CD4-positive, CD25-positive, alpha-beta regulatory T cell (primary cell): ENCODE measurements at regions not wholly inside any gene's neighbourhood (a gene's known extent, or its start where the extent isn't known, plus 50 kb on each side); places are given as distances from the start of the nearest gene placed in this dataset.
"Not testable (repeated sequence)": the region's sequence is repeated elsewhere in the genome, so short reads cannot be mapped to it uniquely, and the experiment has no call there.

Source experiments
- ATAC-seq, 2 donors: fragments of 150-1000 bp; cut with Tn5 transposase; one replicate each; pipeline ENCODE4 v1.10.0; 2021; ENCODE audit warnings: low read depth in 2 of 2, moderate number of reproducible peaks in 2 of 2, moderate library complexity in 1 of 2
- DNase-seq, 3 donors: peaks; one replicate each; pipeline versions ENCODE4 v3.0.0 to v3.0.0-alpha.2; 2012 to 2022; ENCODE audit warnings: mixed read lengths in 1 of 3
- H3K27ac ChIP-seq: one replicate; pipeline ENCODE4 v1.7.0; 2013; ENCODE audit warnings: mild to moderate bottlenecking, low read length; ENCODE audit not compliant: insufficient read depth, poor library complexity, severe bottlenecking
- H3K27me3 ChIP-seq: one replicate; pipeline ENCODE4 v1.7.0; 2013; ENCODE audit warnings: low read length; ENCODE audit not compliant: control insufficient read depth, insufficient read depth
- H3K36me3 ChIP-seq: one replicate; pipeline ENCODE4 v1.7.0; 2013; ENCODE audit warnings: mild to moderate bottlenecking, low read length, moderate library complexity; ENCODE audit not compliant: control insufficient read depth, insufficient read depth
- H3K4me1 ChIP-seq: 2 replicates; pipeline ENCODE4 v1.7.0; 2013; ENCODE audit warnings: mild to moderate bottlenecking, low read length; ENCODE audit not compliant: insufficient read depth, control insufficient read depth, poor library complexity, severe bottlenecking
- H3K4me3 ChIP-seq: one replicate; pipeline ENCODE4 v1.7.0; 2013; ENCODE audit warnings: low read depth, mild to moderate bottlenecking, low read length, moderate library complexity
- H3K9me3 ChIP-seq, 2 experiments: 1 replicate in 1 of 2; 2 replicates in 1 of 2; pipeline ENCODE4 v1.7.0; 2013; ENCODE audit warnings: low read length in 2 of 2, mild to moderate bottlenecking in 1 of 2, moderate library complexity in 1 of 2; ENCODE audit not compliant: control insufficient read depth in 2 of 2
- H3K27ac Mint-ChIP-seq, 3 donors: one replicate each; pipeline ENCODE4 v1.8.0; 2020 to 2022; ENCODE audit warnings: mild to moderate bottlenecking in 3 of 3, mixed read lengths in 3 of 3, moderate library complexity in 2 of 3
- H3K27me3 Mint-ChIP-seq: one replicate; pipeline ENCODE4 v1.8.0; 2022; ENCODE audit warnings: mild to moderate bottlenecking, mixed read lengths
- H3K36me3 Mint-ChIP-seq: one replicate; pipeline ENCODE4 v1.8.0; 2020; ENCODE audit warnings: mixed read lengths
- H3K4me1 Mint-ChIP-seq, 4 donors: one replicate each; pipeline ENCODE4 v1.8.0; 2020 to 2022; ENCODE audit warnings: mixed read lengths in 4 of 4, mild to moderate bottlenecking in 1 of 4
- H3K4me3 Mint-ChIP-seq, 4 donors: one replicate each; pipeline ENCODE4 v1.8.0; 2020 to 2022; ENCODE audit warnings: mild to moderate bottlenecking in 4 of 4, mixed read lengths in 4 of 4, moderate library complexity in 3 of 4
- H3K9me3 Mint-ChIP-seq, 7 donors: one replicate each; pipeline ENCODE4 v1.8.0; 2020 to 2022; ENCODE audit warnings: mixed read lengths in 7 of 7, mild to moderate bottlenecking in 3 of 7, moderate library complexity in 2 of 7

GRCh38 chr4:127343123-127343522 lies 289.6 kb upstream of the INTU start:
- not testable (repeated sequence) for H3K9me3 ChIP-seq, ATAC-seq, H3K36me3 ChIP-seq, H3K27me3 ChIP-seq, DNase-seq, H3K4me3 Mint-ChIP-seq, H3K27ac Mint-ChIP-seq, H3K27me3 Mint-ChIP-seq, H3K4me1 ChIP-seq, H3K4me3 ChIP-seq, H3K36me3 Mint-ChIP-seq, H3K9me3 Mint-ChIP-seq, H3K27ac ChIP-seq, H3K4me1 Mint-ChIP-seq

- DNase-seq, result no peak
- Mint-ChIP-seq H3K4me1 (no peaks in the 10 kb centered on the region), H3K4me3 (no peak overlapping the region), H3K9me3 (peaks cover 2 to 8% (median 4%) of the 10 kb centered on the region in 7 donors), H3K27me3 (no peaks in the 10 kb centered on the region), H3K27ac (no peak overlapping the region), H3K36me3 (no peaks in the 10 kb centered on the region)
- H3K27me3 ChIP-seq, result no peaks in the 10 kb centered on the region
- H3K36me3 ChIP-seq, result no peaks in the 10 kb centered on the region
- no peaks in the 10 kb centered on the region for H3K9me3 ChIP-seq
- no peak overlapping the region for H3K27ac ChIP-seq
- no peaks in the 10 kb centered on the region for H3K4me1 ChIP-seq
- no peak overlapping the region for H3K4me3 ChIP-seq
- no peak for ATAC-seq
Measured at GRCh38 chr4:127344071-127344470, 288.7 kb upstream of the INTU start.

- Mint-ChIP-seq H3K27ac (no peak overlapping the region), H3K36me3 (no peaks in the 10 kb centered on the region), H3K4me1 (no peaks in the 10 kb centered on the region), H3K27me3 (no peaks in the 10 kb centered on the region), H3K4me3 (no peak overlapping the region), H3K9me3 (peaks cover 1 to 11% (median 5%) of the 10 kb centered on the region in 7 donors)
- DNase-seq (no peak), ATAC-seq (no peak)
- Histone ChIP-seq H3K4me1 (no peaks in the 10 kb centered on the region), H3K27ac (no peak overlapping the region), H3K4me3 (no peak overlapping the region), H3K36me3 (no peaks in the 10 kb centered on the region), H3K27me3 (no peaks in the 10 kb centered on the region), H3K9me3 (no peaks in the 10 kb centered on the region)
Measured at GRCh38 chr4:127347936-127348335, 284.8 kb upstream of the INTU start.

GRCh38 chr4:127352220-127353113 lies 280.3 kb upstream of the INTU start:
- H3K4me1 Mint-ChIP-seq, result no peaks in the 10 kb centered on the region
- H3K36me3 ChIP-seq, result no peaks in the 10 kb centered on the region

GRCh38 chr4:127355743-127356142 lies 277.0 kb upstream of the INTU start:
- no peak overlapping the region for H3K4me3 Mint-ChIP-seq
- no peaks in the 10 kb centered on the region for H3K9me3 ChIP-seq
- H3K36me3 ChIP-seq, result no peaks in the 10 kb centered on the region
- H3K27me3 Mint-ChIP-seq, result no peaks in the 10 kb centered on the region
- no peak overlapping the region for H3K4me3 ChIP-seq
- DNase-seq (no peak), ATAC-seq (no peak)
- H3K27ac Mint-ChIP-seq, result no peak overlapping the region
- H3K27ac ChIP-seq, result no peak overlapping the region
- no peaks in the 10 kb centered on the region for H3K36me3 Mint-ChIP-seq
- no peaks in the 10 kb centered on the region for H3K27me3 ChIP-seq
- no peaks in the 10 kb centered on the region for H3K4me1 ChIP-seq
- H3K9me3 Mint-ChIP-seq, result peaks cover 0 to 10% (median 4%) of the 10 kb centered on the region in 7 donors
- H3K4me1 Mint-ChIP-seq, result no peaks in the 10 kb centered on the region

More at GRCh38 chr4:127352220-127353113, 280.3 kb upstream of the INTU start:
- H3K4me1 ChIP-seq, result no peaks in the 10 kb centered on the region
- Mint-ChIP-seq H3K4me3 (no peak overlapping the region), H3K27me3 (no peaks in the 10 kb centered on the region), H3K27ac (no peak overlapping the region), H3K9me3 (peaks cover 2 to 13% (median 5%) of the 10 kb centered on the region in 7 donors), H3K36me3 (no peaks in the 10 kb centered on the region)
- no peak for DNase-seq
- no peak overlapping the region for H3K27ac ChIP-seq
- H3K9me3 ChIP-seq, result no peaks in the 10 kb centered on the region
- ATAC-seq, result no peak
- H3K27me3 ChIP-seq, result no peaks in the 10 kb centered on the region
- no peak overlapping the region for H3K4me3 ChIP-seq

- DNase-seq (no peak), ATAC-seq (no peak)
- no peaks in the 10 kb centered on the region for H3K36me3 ChIP-seq
- Mint-ChIP-seq H3K27me3 (no peaks in the 10 kb centered on the region), H3K4me1 (no peaks in the 10 kb centered on the region), H3K27ac (no peak overlapping the region), H3K36me3 (no peaks in the 10 kb centered on the region), H3K9me3 (peaks cover 0 to 12% (median 3%) of the 10 kb centered on the region in 7 donors), H3K4me3 (no peak overlapping the region)
- H3K27me3 ChIP-seq, result no peaks in the 10 kb centered on the region
- H3K27ac ChIP-seq, result no peak overlapping the region
- H3K4me3 ChIP-seq, result no peak overlapping the region
- H3K9me3 ChIP-seq, result no peaks in the 10 kb centered on the region
- no peaks in the 10 kb centered on the region for H3K4me1 ChIP-seq
Measured at GRCh38 chr4:127357765-127358164, 275.0 kb upstream of the INTU start.

GRCh38 chr4:127362686-127363085 lies 270.1 kb upstream of the INTU start:
- no peaks in the 10 kb centered on the region for H3K36me3 ChIP-seq
- H3K4me1 ChIP-seq, result no peaks in the 10 kb centered on the region
- no peaks in the 10 kb centered on the region for H3K36me3 Mint-ChIP-seq
- H3K4me1 Mint-ChIP-seq, result no peaks in the 10 kb centered on the region
- H3K27ac ChIP-seq, result no peak overlapping the region
- no peak overlapping the region for H3K4me3 Mint-ChIP-seq
- H3K27ac Mint-ChIP-seq, result no peak overlapping the region
- DNase-seq, result no peak
- no peaks in the 10 kb centered on the region for H3K27me3 ChIP-seq
- no peaks in the 10 kb centered on the region for H3K9me3 ChIP-seq
- no peak for ATAC-seq
- no peak overlapping the region for H3K4me3 ChIP-seq
- H3K9me3 Mint-ChIP-seq, result peaks cover 0 to 6% (median 3%) of the 10 kb centered on the region in 7 donors
- H3K27me3 Mint-ChIP-seq, result no peaks in the 10 kb centered on the region

- H3K27ac Mint-ChIP-seq, result no peak overlapping the region
- no peak overlapping the region for H3K27ac ChIP-seq
- no peak overlapping the region for H3K4me3 Mint-ChIP-seq
Measured at GRCh38 chr4:127364397-127364796, 268.4 kb upstream of the INTU start.

More at GRCh38 chr4:127364397-127364796, 268.4 kb upstream of the INTU start:
- H3K4me1 Mint-ChIP-seq, result no peaks in the 10 kb centered on the region
- no peak for ATAC-seq
- Histone ChIP-seq H3K36me3 (no peaks in the 10 kb centered on the region), H3K27me3 (no peaks in the 10 kb centered on the region), H3K4me3 (no peak overlapping the region), H3K9me3 (no peaks in the 10 kb centered on the region), H3K4me1 (no peaks in the 10 kb centered on the region)
- no peaks in the 10 kb centered on the region for H3K27me3 Mint-ChIP-seq
- H3K36me3 Mint-ChIP-seq, result no peaks in the 10 kb centered on the region
- DNase-seq, result no peak
- peaks cover 0 to 6% (median 3%) of the 10 kb centered on the region in 7 donors for H3K9me3 Mint-ChIP-seq
